NCI-H2029 (cell line): ENCODE measurements at regions not wholly inside any gene's neighbourhood (a gene's known extent, or its start where the extent isn't known, plus 50 kb on each side); places are given as distances from the start of the nearest gene placed in this dataset.

Source experiments
- DNase-seq: peaks from one replicate; lab custom pipeline; 2025; lab: John Stamatoyannopoulos, UW

GRCh38 chr21:28644762-28645161 lies 347.9 kb downstream of the LTN1 start:
- DNase-seq: no peak

- no peak for DNase-seq
Observed at GRCh38 chr21:28642891-28643290, 349.8 kb downstream of the LTN1 start.

- DNase-seq: no peak
Observed at GRCh38 chr21:28641731-28642130, 350.9 kb downstream of the LTN1 start.

- DNase-seq: no peak
Observed at GRCh38 chr21:28640326-28640725, 352.4 kb downstream of the LTN1 start.

- no peak for DNase-seq
Observed at GRCh38 chr21:28639737-28640136, 352.9 kb downstream of the LTN1 start.

GRCh38 chr21:28636752-28637691 lies 355.7 kb downstream of the LTN1 start:
- no peak for DNase-seq

- DNase-seq: no peak
Observed at GRCh38 chr21:28635541-28635940, 357.1 kb downstream of the LTN1 start.

- DNase-seq: no peak
Observed at GRCh38 chr21:28633839-28634555, 358.7 kb downstream of the LTN1 start.

- no peak for DNase-seq
Observed at GRCh38 chr21:28632755-28633408, 359.8 kb downstream of the LTN1 start.

GRCh38 chr21:28627691-28628090 lies 365.0 kb downstream of the LTN1 start:
- no peak for DNase-seq

GRCh38 chr21:28627261-28627660 lies 365.4 kb downstream of the LTN1 start:
- no peak for DNase-seq

- DNase-seq: no peak
Observed at GRCh38 chr21:28624626-28625025, 368.1 kb downstream of the LTN1 start.

- DNase-seq: no peak
Observed at GRCh38 chr21:28617300-28617699, 375.4 kb downstream of the LTN1 start.

- DNase-seq: no peak
Observed at GRCh38 chr21:28615276-28615675, 377.4 kb downstream of the LTN1 start.

GRCh38 chr21:28614791-28615190 lies 377.9 kb downstream of the LTN1 start:
- DNase-seq: no peak

GRCh38 chr21:28608646-28609045 lies 384.0 kb downstream of the LTN1 start:
- DNase-seq: no peak

GRCh38 chr21:28607545-28607944 lies 385.1 kb downstream of the LTN1 start:
- no peak for DNase-seq

GRCh38 chr21:28604946-28605537 lies 387.6 kb downstream of the LTN1 start:
- no peak for DNase-seq

- DNase-seq: no peak
Observed at GRCh38 chr21:28602546-28602945, 390.1 kb downstream of the LTN1 start.

GRCh38 chr21:28598214-28598613 lies 394.5 kb downstream of the LTN1 start:
- no peak for DNase-seq

- no peak for DNase-seq
Observed at GRCh38 chr21:28592205-28592865, 400.3 kb downstream of the LTN1 start.

GRCh38 chr21:28590676-28591075 lies 402.0 kb downstream of the LTN1 start:
- no peak for DNase-seq
